H1 (cell line): ENCODE measurements at regions not wholly inside any gene's neighbourhood (a gene's known extent, or its start where the extent isn't known, plus 50 kb on each side); places are given as distances from the start of the nearest gene placed in this dataset.

Experiments
- CTCF ChIA-PET: fragments of 300-600 bp; sonication (Branson Sonifier 250); formaldehyde crosslinking; loops from one replicate; lab custom pipeline; 2021; ENCODE audit not compliant: partially characterized antibody; lab: Charles Lee
- POLR2A ChIA-PET: fragments of 300-600 bp; sonication (Branson Sonifier 250); formaldehyde crosslinking; loops from one replicate; lab custom pipeline; 2021; ENCODE audit warnings: inconsistent platforms; ENCODE audit not compliant: partially characterized antibody; lab: Charles Lee
- DNase-seq, 2 experiments: peaks; one replicate each; pipeline versions ENCODE4 v3.0.0 to v3.0.0-alpha.2; 2010 to 2022; ENCODE audit warnings: low spot score in 2 of 2, low read depth in 1 of 2, mixed read lengths in 1 of 2
- FAIRE-seq: peaks from 2 replicates; lab custom pipeline; 2011; peaks lifted over from hg19 to GRCh38; lab: Jason Lieb, UNC
- H2AFZ ChIP-seq: 2 replicates; pipeline ENCODE4 v1.8.1; 2012; ENCODE audit warnings: low read length, inconsistent platforms
- H2AK5ac ChIP-seq: 2 replicates; pipeline ENCODE4 v1.6.1; 2013; ENCODE audit warnings: low read depth, low read length
- H2BK120ac ChIP-seq: replicated peaks from 2 replicates; pipeline ENCODE3; 2013; ENCODE audit warnings: low read depth, low read length, inconsistent platforms
- H2BK12ac ChIP-seq: 2 replicates; pipeline ENCODE4 v1.6.1; 2013; ENCODE audit warnings: low read depth, low read length
- H2BK15ac ChIP-seq: 2 replicates; pipeline ENCODE4 v1.6.1; 2013; ENCODE audit warnings: low read length
- H2BK20ac ChIP-seq: 2 replicates; pipeline ENCODE4 v1.6.1; 2013; ENCODE audit warnings: low read length
- H2BK5ac ChIP-seq: 2 replicates; pipeline ENCODE4 v1.6.1; 2013; ENCODE audit warnings: low read depth, low read length
- H3K14ac ChIP-seq: 2 replicates; pipeline ENCODE4 v1.6.1; 2013; ENCODE audit warnings: inconsistent platforms; ENCODE audit not compliant: insufficient read length
- H3K18ac ChIP-seq: 2 replicates; pipeline ENCODE4 v1.6.1; 2013; ENCODE audit warnings: low read length; ENCODE audit errors: extremely low read depth
- H3K23ac ChIP-seq: 2 replicates; pipeline ENCODE4 v1.6.1; 2013; ENCODE audit warnings: inconsistent platforms; ENCODE audit not compliant: insufficient read length
- H3K23me2 ChIP-seq: 2 replicates; pipeline ENCODE4 v1.6.1; 2013; ENCODE audit warnings: low read depth, low read length
- H3K27ac ChIP-seq: 2 replicates; pipeline ENCODE4 v1.6.1; 2011; ENCODE audit warnings: low read depth, low read length, inconsistent platforms
- H3K27me3 ChIP-seq, 4 experiments: replicated peaks in 1 of 4; 1 replicate in 1 of 4; 2 replicates in 3 of 4; pipeline versions ENCODE4 v1.6.1 to v1.8.1; 2011 to 2013; ENCODE audit warnings: low read length in 3 of 4, mild to moderate bottlenecking in 3 of 4, inconsistent platforms in 2 of 4, mixed read lengths in 2 of 4, moderate library complexity in 1 of 4; ENCODE audit not compliant: control insufficient read depth in 3 of 4, insufficient read depth in 3 of 4; ENCODE audit errors: extremely low read depth in 1 of 4
- H3K36me3 ChIP-seq, 4 experiments: 2 replicates each; pipeline versions ENCODE4 v1.6.1 to v1.8.1; 2011 to 2013; ENCODE audit warnings: mild to moderate bottlenecking in 4 of 4, low read length in 3 of 4, moderate library complexity in 2 of 4, control low read depth in 1 of 4, inconsistent platforms in 1 of 4; ENCODE audit not compliant: insufficient read depth in 4 of 4, control insufficient read depth in 2 of 4
- H3K4ac ChIP-seq: replicated peaks from 2 replicates; pipeline ENCODE3; 2013; ENCODE audit warnings: low read length, low read depth, mixed read lengths, inconsistent platforms; ENCODE audit not compliant: insufficient read length
- H3K4me1 ChIP-seq, 4 experiments: replicated peaks in 1 of 4; 1 replicate in 1 of 4; 2 replicates in 3 of 4; pipeline versions ENCODE4 v1.6.1 to v1.8.1; 2011 to 2013; ENCODE audit warnings: low read length in 3 of 4, inconsistent platforms in 2 of 4, mixed read lengths in 1 of 4; ENCODE audit not compliant: insufficient read depth in 4 of 4, control insufficient read depth in 3 of 4
- H3K4me2 ChIP-seq, 2 experiments: 2 replicates each; pipeline versions ENCODE4 v1.6.1 to v1.8.1; 2011 to 2013; ENCODE audit warnings: low read depth in 2 of 2, low read length in 2 of 2, control low read depth in 1 of 2, inconsistent platforms in 1 of 2, mild to moderate bottlenecking in 1 of 2; ENCODE audit not compliant: insufficient read depth in 1 of 2
- H3K4me3 ChIP-seq, 4 experiments: fragments of 200-600, 300-600 bp in 1 of 4; sonication (generic), shearing (Covaris generic), sonication (Bioruptor Twin) in 1 of 4; 2 replicates each; pipeline versions ENCODE4 v1.5.1 to v1.8.1; 2011 to 2016; ENCODE audit warnings: low read length in 4 of 4, low read depth in 3 of 4, control low read depth in 2 of 4, inconsistent platforms in 2 of 4, mild to moderate bottlenecking in 2 of 4, mixed read lengths in 1 of 4, moderate library complexity in 1 of 4; ENCODE audit not compliant: insufficient read depth in 2 of 4; ENCODE audit errors: extremely low read depth in 1 of 4
- H3K56ac ChIP-seq: replicated peaks from 2 replicates; pipeline ENCODE3; 2013; ENCODE audit warnings: low read depth, mild to moderate bottlenecking, mixed read lengths, low read length, inconsistent platforms; ENCODE audit not compliant: insufficient read length
- H3K79me1 ChIP-seq: 2 replicates; pipeline ENCODE4 v1.6.1; 2013; ENCODE audit warnings: low read depth, low read length, control low read depth
- H3K79me2 ChIP-seq, 2 experiments: 2 replicates each; pipeline versions ENCODE4 v1.6.1 to v1.8.1; 2012 to 2013; ENCODE audit warnings: low read length in 2 of 2, mild to moderate bottlenecking in 2 of 2, inconsistent platforms in 1 of 2; ENCODE audit not compliant: insufficient read depth in 2 of 2, control insufficient read depth in 1 of 2
- H3K9ac ChIP-seq, 4 experiments: replicated peaks in 1 of 4; 1 replicate in 1 of 4; 2 replicates in 3 of 4; pipeline versions ENCODE4 v1.6.1 to v1.8.1; 2011 to 2013; ENCODE audit warnings: low read depth in 3 of 4, low read length in 3 of 4, control low read depth in 2 of 4, mild to moderate bottlenecking in 2 of 4, moderate library complexity in 2 of 4, inconsistent platforms in 1 of 4; ENCODE audit errors: extremely low read depth in 1 of 4
- H3K9me3 ChIP-seq, 2 experiments: 2 replicates each; pipeline versions ENCODE4 v1.6.1 to v1.8.1; 2012 to 2013; ENCODE audit warnings: mild to moderate bottlenecking in 2 of 2, moderate library complexity in 2 of 2, control low read depth in 1 of 2, inconsistent platforms in 1 of 2, low read depth in 1 of 2, low read length in 1 of 2, mixed read lengths in 1 of 2; ENCODE audit not compliant: insufficient read depth in 2 of 2
- H4K20me1 ChIP-seq, 2 experiments: replicated peaks in 1 of 2; 2 replicates each; pipeline versions ENCODE3 to v1.8.1; 2011 to 2013; ENCODE audit warnings: inconsistent platforms in 2 of 2, low read length in 2 of 2, mild to moderate bottlenecking in 1 of 2; ENCODE audit not compliant: insufficient read depth in 2 of 2, control insufficient read depth in 1 of 2
- H4K5ac ChIP-seq: 2 replicates; pipeline ENCODE4 v1.6.1; 2013; ENCODE audit warnings: low read length, low read depth, mixed read lengths, inconsistent platforms; ENCODE audit not compliant: insufficient read length
- H4K8ac ChIP-seq: 2 replicates; pipeline ENCODE4 v1.8.0; 2013; ENCODE audit warnings: mild to moderate bottlenecking, moderate library complexity, low read length, inconsistent platforms; ENCODE audit not compliant: insufficient read depth; ENCODE audit errors: extremely low read depth
- H4K91ac ChIP-seq: replicated peaks from 2 replicates; pipeline ENCODE3; 2013; ENCODE audit warnings: low read length, mixed read lengths, inconsistent platforms; ENCODE audit not compliant: insufficient read length
- BCL11A ChIP-seq, 2 experiments: IDR thresholded peaks; one replicate each; pipeline ENCODE4 v1.6.1; 2011; ENCODE audit warnings: low read depth in 2 of 2, low read length in 2 of 2, mild to moderate bottlenecking in 2 of 2
- CBX8 ChIP-seq: fragments of 300-800, 300-1000 bp; sonication (generic); IDR thresholded peaks from 2 replicates; pipeline ENCODE4 v1.7.1; 2016; ENCODE audit warnings: low read depth, low read length, borderline replicate concordance
- KDM1A ChIP-seq: fragments of 200-600, 300-600 bp; sonication (generic); IDR thresholded peaks from 2 replicates; pipeline ENCODE4 v1.7.1; 2016; ENCODE audit warnings: mild to moderate bottlenecking, low read length, borderline replicate concordance
- KDM4A ChIP-seq: IDR thresholded peaks from one replicate; pipeline ENCODE4 v1.7.1; 2012; ENCODE audit warnings: low read depth, mild to moderate bottlenecking, moderate library complexity, low read length, inconsistent platforms; ENCODE audit not compliant: severe bottlenecking
- RNF2 ChIP-seq: fragments of 200-900, 300-1000 bp; sonication (generic); IDR thresholded peaks from 2 replicates; pipeline ENCODE4 v1.7.1; 2016; ENCODE audit warnings: borderline replicate concordance, low read depth, mild to moderate bottlenecking, antibody characterized with exemption, low read length; ENCODE audit not compliant: poor library complexity, severe bottlenecking; ENCODE audit errors: missing control alignments
- SAP30 ChIP-seq: fragments of 300-600 bp; sonication (generic); IDR thresholded peaks from 2 replicates; pipeline ENCODE4 v1.7.1; 2012; ENCODE audit warnings: low read length, moderate library complexity, mild to moderate bottlenecking, inconsistent platforms; ENCODE audit not compliant: insufficient read depth, insufficient replicate concordance
- WGBS, 2 experiments: shearing (Covaris generic) in 1 of 2; methylation state at CpG; one replicate each; pipeline versions ENCODE4 v1.1.6 to v1.1.7; 2013 to 2015; ENCODE audit warnings: low lambda C conversion rate in 2 of 2, mixed read lengths in 2 of 2, inconsistent platforms in 1 of 2, low coverage in 1 of 2, missing lambda C conversion rate in 1 of 2; ENCODE audit not compliant: insufficient replicate concordance in 2 of 2, insufficient coverage in 1 of 2, insufficient read length in 1 of 2; ENCODE audit errors: extremely low coverage in 1 of 2, missing lambda C conversion rate in 1 of 2; 5-methylcytosine and 5-hydroxymethylcytosine counted together
- TF ChIP-seq, protein P1 (sequence below): IDR thresholded peaks from 2 replicates; pipeline ENCODE4 v1.6.1; 2011; ENCODE audit warnings: low read depth, mild to moderate bottlenecking, low read length; ENCODE audit not compliant: insufficient read depth

DNA sequence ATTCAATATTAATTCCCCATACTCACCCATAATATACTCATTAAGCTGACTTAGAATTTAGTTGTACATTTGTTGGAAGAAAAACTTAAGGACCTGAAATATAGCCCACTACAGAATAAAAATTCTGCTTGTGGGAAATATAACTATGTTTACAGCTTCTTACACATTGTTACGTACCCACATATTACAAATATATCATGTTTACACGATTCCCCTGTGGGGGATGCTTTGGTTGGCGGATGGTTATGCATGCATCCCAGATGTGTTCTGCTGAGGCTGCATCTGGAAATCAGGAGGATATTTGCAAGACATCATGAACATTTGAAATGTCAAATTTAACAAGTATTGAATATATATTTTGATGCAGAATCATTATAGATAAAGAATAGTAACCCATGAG is 79.5 kb upstream of the KL start:
- Histone ChIP-seq H4K5ac (no peak overlapping the region), H2BK5ac (no peak overlapping the region), H4K20me1 (no peaks in the 10 kb centered on the region), H4K8ac (no peak overlapping the region), H2BK20ac (no peak overlapping the region), H3K4me1 (no peaks in the 10 kb centered on the region), H3K36me3 (no peaks in the 10 kb centered on the region), H3K4ac (no peak overlapping the region), H3K9ac (no peak overlapping the region), H2AFZ (no peak overlapping the region), H3K4me3 (no peak overlapping the region), H3K18ac (no peak overlapping the region), H2BK15ac (no peak overlapping the region), H3K23ac (no peak overlapping the region), H3K27me3 (no peaks in the 10 kb centered on the region), H3K56ac (no peak overlapping the region), H2BK12ac (no peak overlapping the region), H3K23me2 (no peaks in the 10 kb centered on the region), H3K14ac (no peak overlapping the region), H3K9me3 (peaks cover 5% of the 10 kb centered on the region in 2 experiments; a peak in 2 of 4 replicates), H2AK5ac (no peak overlapping the region), H2BK120ac (no peak overlapping the region), H3K79me2 (no peaks in the 10 kb centered on the region), H4K91ac (no peak overlapping the region), H3K79me1 (no peaks in the 10 kb centered on the region), H3K4me2 (no peak overlapping the region), H3K27ac (no peak overlapping the region)
- no peak for DNase-seq
- TF ChIP-seq KDM4A (no peak), SAP30 (no peak), CBX8 (no peak), BCL11A (IDR thresholded peaks at IDR 0.05; ENCODE audit: low read depth in 2 of 2, low read length in 2 of 2) (no peak), KDM1A (no peak), RNF2 (no peak)
- TF ChIP-seq, protein P1, sequence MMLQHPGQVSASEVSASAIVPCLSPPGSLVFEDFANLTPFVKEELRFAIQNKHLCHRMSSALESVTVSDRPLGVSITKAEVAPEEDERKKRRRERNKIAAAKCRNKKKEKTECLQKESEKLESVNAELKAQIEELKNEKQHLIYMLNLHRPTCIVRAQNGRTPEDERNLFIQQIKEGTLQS, result no peak
- POLR2A ChIA-PET, result no interaction called here
- CTCF ChIA-PET, result no interaction called here
- WGBS, 2 experiments, result 91% methylated on average over 3 of the region's 3 CpGs; no CpG with 5 or more reads in 1 of the 2 experiments
- no peak for FAIRE-seq
